K562 (cell line): ENCODE measurements at regions not wholly inside any gene's neighbourhood (a gene's known extent, or its start where the extent isn't known, plus 50 kb on each side); places are given as distances from the start of the nearest gene placed in this dataset.

Experiments
- CBFA2T3 ChIP-seq: fragments of 450-650 bp; IDR thresholded peaks from 2 replicates; pipeline ENCODE4 v1.6.1; 2017
- CCNT2 ChIP-seq: IDR thresholded peaks from 2 replicates; pipeline ENCODE4 v1.6.1; 2011; ENCODE audit warnings: borderline replicate concordance, low read depth, mild to moderate bottlenecking, moderate library complexity, mixed read lengths, low read length; ENCODE audit not compliant: insufficient read length; ENCODE audit errors: extremely low read depth
- CREB1 ChIP-seq, 2 experiments: sonication (generic) in 1 of 2; formaldehyde crosslinking in 1 of 2; IDR thresholded peaks; 2 replicates each; pipeline versions ENCODE4 v1.6.1 to v1.8.0; 2012 to 2022; ENCODE audit warnings: inconsistent platforms in 1 of 2, mild to moderate bottlenecking in 1 of 2, missing genetic modification reagents in 1 of 2, moderate library complexity in 1 of 2
- EP300 ChIP-seq: IDR thresholded peaks from 2 replicates; pipeline ENCODE4 v1.6.1; 2012; ENCODE audit warnings: low read length, improper control_type of control experiment
- FOSL1 ChIP-seq: fragments of 200-800 bp; sonication (Bioruptor generic); conservative IDR thresholded peaks from 2 replicates; pipeline ENCODE4 v1.6.1; 2016; ENCODE audit warnings: missing genetic modification characterization, missing compliant biosample characterization
- HDAC1 ChIP-seq, 2 experiments: fragments of 450-650 bp; IDR thresholded peaks; 2 replicates each; pipeline ENCODE4 v1.6.1; 2016 to 2017; ENCODE audit warnings: inconsistent platforms in 1 of 2, mild to moderate bottlenecking in 1 of 2, moderate library complexity in 1 of 2
- JUNB ChIP-seq: fragments of 450-650 bp; formaldehyde crosslinking; conservative IDR thresholded peaks from 2 replicates; pipeline ENCODE4 v1.4.0; 2020; ENCODE audit warnings: mild to moderate bottlenecking
- JUND ChIP-seq, 2 experiments: IDR thresholded peaks; 2 replicates in 1 of 2; 3 replicates in 1 of 2; pipeline ENCODE4 v1.6.1; 2011; ENCODE audit warnings: borderline replicate concordance in 2 of 2, low read depth in 2 of 2, low read length in 2 of 2, improper control_type of control experiment in 1 of 2, missing biosample characterization in 1 of 2, missing genetic modification characterization in 1 of 2, missing genetic modification reagents in 1 of 2
- NFATC3 ChIP-seq: fragments of 450-650 bp; IDR thresholded peaks from 2 replicates; pipeline ENCODE4 v1.6.1; 2017; ENCODE audit warnings: mild to moderate bottlenecking
- PHTF2 ChIP-seq: fragments of 250-450 bp; sonication (Bioruptor Pico); IDR thresholded peaks from 2 replicates; pipeline ENCODE4 v1.5.0; 2021; ENCODE audit warnings: mild to moderate bottlenecking
- POLR2AphosphoS2 ChIP-seq: IDR thresholded peaks from 2 replicates; pipeline ENCODE4 v1.6.1; 2012; ENCODE audit warnings: low read length, improper control_type of control experiment
- RBBP5 ChIP-seq: fragments of 200-600 bp; sonication (generic); IDR thresholded peaks from 2 replicates; pipeline ENCODE4 v1.6.1; 2012; ENCODE audit warnings: borderline replicate concordance, mild to moderate bottlenecking, low read length, control low read depth, inconsistent platforms; ENCODE audit not compliant: insufficient read depth, poor library complexity, severe bottlenecking
- RBM17 ChIP-seq: fragments of 200-400 bp; formaldehyde crosslinking; IDR thresholded peaks from 2 replicates; pipeline ENCODE4 v1.6.1; 2017; ENCODE audit warnings: low read depth, mild to moderate bottlenecking, low read length, borderline replicate concordance
- TAF15 ChIP-seq: fragments of 200-400 bp; formaldehyde crosslinking; IDR thresholded peaks from 2 replicates; pipeline ENCODE4 v1.6.1; 2017; ENCODE audit warnings: mild to moderate bottlenecking, low read depth, low read length, moderate library complexity
- ZNF239 ChIP-seq: fragments of 250-450 bp; sonication (Bioruptor Pico); IDR thresholded peaks from 2 replicates; pipeline ENCODE4 v1.4.0; 2020; ENCODE audit warnings: mild to moderate bottlenecking
- ZNF311 ChIP-seq: fragments of 250-450 bp; sonication (Bioruptor Pico); IDR thresholded peaks from 2 replicates; pipeline ENCODE4 v1.4.0; 2020; ENCODE audit warnings: mild to moderate bottlenecking, moderate library complexity
- ZNF551 ChIP-seq: fragments of 250-450 bp; sonication (Bioruptor Pico); IDR thresholded peaks from 2 replicates; pipeline ENCODE4 v1.5.0; 2021; ENCODE audit warnings: mild to moderate bottlenecking, moderate library complexity
- TF ChIP-seq, protein P1 (sequence below): fragments of 250-450 bp; sonication (Bioruptor Pico); IDR thresholded peaks from 2 replicates; pipeline ENCODE4 v1.4.0; 2020; ENCODE audit warnings: borderline replicate concordance
- TF ChIP-seq, protein P2 (sequence below): sonication (generic); formaldehyde crosslinking; IDR thresholded peaks from 2 replicates; pipeline ENCODE4 v1.9.0; 2022; ENCODE audit warnings: mild to moderate bottlenecking, missing genetic modification reagents
- TF ChIP-seq, protein P3 (sequence below): fragments of 450-650 bp; formaldehyde crosslinking; conservative IDR thresholded peaks from 2 replicates; pipeline ENCODE4 v1.4.0; 2022; ENCODE audit warnings: mild to moderate bottlenecking, missing genetic modification characterization
- TF ChIP-seq, protein P4 (sequence below): sonication (generic); formaldehyde crosslinking; IDR thresholded peaks from 2 replicates; pipeline ENCODE4 v1.8.0; 2022; ENCODE audit warnings: mild to moderate bottlenecking, missing genetic modification reagents

DNA sequence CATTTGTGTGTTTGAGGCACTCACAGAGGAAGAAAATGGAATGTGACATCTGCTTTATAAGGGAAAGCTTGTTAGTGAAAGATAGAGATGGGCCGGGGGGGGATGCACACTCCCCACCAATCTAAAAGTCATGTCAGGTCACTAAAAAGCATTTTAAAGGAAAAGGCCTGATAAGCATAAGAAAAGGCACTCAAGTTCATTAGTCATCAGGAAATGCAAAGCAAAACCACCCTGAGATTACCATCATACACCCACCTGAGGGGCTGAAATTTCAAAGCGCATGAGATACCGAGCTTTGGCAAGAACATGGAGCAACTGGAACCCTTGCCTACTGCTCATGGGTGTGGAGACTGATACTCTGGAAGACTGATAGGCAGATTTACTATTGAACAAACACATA is 77.9 kb upstream of the ANO1 start (continued):
- TF ChIP-seq FOSL1 (tag) (peak; percentile 66), RBM17 (no peak), CREB1 (IDR thresholded peaks at IDR 0.05) (no peak), CREB1 (CRISPR knock-in tag; IDR thresholded peaks at IDR 0.05) (no peak), ZNF311 (CRISPR knock-in tag) (no peak), ZNF239 (CRISPR knock-in tag) (no peak), POLR2AphosphoS2 (no peak), HDAC1 (IDR thresholded peaks at IDR 0.05) (0 out of 4 replicates have a peak, but pooled peaks of 1 of the 2 experiments have one; percentile 18), EP300 (peak; percentile 34; the same call in 1 of the 2 replicates), ZNF551 (no peak), JUND (IDR thresholded peaks at IDR 0.05; ENCODE audit: borderline replicate concordance, low read depth, low read length) (peak; percentile 40; the same call in 1 of the 2 replicates), JUND (tag; IDR thresholded peaks at IDR 0.05; ENCODE audit: borderline replicate concordance, low read depth, low read length) (peak; percentile 27; the same call in 1 of the 3 replicates), RBBP5 (peak; percentile 22), CBFA2T3 (peak; percentile 74), PHTF2 (CRISPR knock-in tag) (no peak), JUNB (CRISPR knock-in tag) (no peak), TAF15 (no peak), CCNT2 (no peak), NFATC3 (no peak)
- TF ChIP-seq, protein P1, sequence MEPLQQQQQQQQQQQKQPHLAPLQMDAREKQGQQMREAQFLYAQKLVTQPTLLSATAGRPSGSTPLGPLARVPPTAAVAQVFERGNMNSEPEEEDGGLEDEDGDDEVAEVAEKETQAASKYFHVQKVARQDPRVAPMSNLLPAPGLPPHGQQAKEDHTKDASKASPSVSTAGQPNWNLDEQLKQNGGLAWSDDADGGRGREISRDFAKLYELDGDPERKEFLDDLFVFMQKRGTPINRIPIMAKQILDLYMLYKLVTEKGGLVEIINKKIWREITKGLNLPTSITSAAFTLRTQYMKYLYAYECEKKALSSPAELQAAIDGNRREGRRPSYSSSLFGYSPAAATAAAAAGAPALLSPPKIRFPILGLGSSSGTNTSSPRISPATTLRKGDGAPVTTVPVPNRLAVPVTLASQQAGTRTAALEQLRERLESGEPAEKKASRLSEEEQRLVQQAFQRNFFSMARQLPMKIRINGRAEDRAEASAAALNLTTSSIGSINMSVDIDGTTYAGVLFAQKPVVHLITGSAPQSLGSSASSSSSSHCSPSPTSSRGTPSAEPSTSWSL (CRISPR knock-in tag) = no peak
- TF ChIP-seq, protein P2, sequence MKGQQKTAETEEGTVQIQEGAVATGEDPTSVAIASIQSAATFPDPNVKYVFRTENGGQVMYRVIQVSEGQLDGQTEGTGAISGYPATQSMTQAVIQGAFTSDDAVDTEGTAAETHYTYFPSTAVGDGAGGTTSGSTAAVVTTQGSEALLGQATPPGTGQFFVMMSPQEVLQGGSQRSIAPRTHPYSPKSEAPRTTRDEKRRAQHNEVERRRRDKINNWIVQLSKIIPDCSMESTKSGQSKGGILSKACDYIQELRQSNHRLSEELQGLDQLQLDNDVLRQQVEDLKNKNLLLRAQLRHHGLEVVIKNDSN = no peak
- TF ChIP-seq, protein P3, sequence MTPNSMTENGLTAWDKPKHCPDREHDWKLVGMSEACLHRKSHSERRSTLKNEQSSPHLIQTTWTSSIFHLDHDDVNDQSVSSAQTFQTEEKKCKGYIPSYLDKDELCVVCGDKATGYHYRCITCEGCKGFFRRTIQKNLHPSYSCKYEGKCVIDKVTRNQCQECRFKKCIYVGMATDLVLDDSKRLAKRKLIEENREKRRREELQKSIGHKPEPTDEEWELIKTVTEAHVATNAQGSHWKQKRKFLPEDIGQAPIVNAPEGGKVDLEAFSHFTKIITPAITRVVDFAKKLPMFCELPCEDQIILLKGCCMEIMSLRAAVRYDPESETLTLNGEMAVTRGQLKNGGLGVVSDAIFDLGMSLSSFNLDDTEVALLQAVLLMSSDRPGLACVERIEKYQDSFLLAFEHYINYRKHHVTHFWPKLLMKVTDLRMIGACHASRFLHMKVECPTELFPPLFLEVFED (CRISPR knock-in tag) = no peak
- TF ChIP-seq, protein P4, sequence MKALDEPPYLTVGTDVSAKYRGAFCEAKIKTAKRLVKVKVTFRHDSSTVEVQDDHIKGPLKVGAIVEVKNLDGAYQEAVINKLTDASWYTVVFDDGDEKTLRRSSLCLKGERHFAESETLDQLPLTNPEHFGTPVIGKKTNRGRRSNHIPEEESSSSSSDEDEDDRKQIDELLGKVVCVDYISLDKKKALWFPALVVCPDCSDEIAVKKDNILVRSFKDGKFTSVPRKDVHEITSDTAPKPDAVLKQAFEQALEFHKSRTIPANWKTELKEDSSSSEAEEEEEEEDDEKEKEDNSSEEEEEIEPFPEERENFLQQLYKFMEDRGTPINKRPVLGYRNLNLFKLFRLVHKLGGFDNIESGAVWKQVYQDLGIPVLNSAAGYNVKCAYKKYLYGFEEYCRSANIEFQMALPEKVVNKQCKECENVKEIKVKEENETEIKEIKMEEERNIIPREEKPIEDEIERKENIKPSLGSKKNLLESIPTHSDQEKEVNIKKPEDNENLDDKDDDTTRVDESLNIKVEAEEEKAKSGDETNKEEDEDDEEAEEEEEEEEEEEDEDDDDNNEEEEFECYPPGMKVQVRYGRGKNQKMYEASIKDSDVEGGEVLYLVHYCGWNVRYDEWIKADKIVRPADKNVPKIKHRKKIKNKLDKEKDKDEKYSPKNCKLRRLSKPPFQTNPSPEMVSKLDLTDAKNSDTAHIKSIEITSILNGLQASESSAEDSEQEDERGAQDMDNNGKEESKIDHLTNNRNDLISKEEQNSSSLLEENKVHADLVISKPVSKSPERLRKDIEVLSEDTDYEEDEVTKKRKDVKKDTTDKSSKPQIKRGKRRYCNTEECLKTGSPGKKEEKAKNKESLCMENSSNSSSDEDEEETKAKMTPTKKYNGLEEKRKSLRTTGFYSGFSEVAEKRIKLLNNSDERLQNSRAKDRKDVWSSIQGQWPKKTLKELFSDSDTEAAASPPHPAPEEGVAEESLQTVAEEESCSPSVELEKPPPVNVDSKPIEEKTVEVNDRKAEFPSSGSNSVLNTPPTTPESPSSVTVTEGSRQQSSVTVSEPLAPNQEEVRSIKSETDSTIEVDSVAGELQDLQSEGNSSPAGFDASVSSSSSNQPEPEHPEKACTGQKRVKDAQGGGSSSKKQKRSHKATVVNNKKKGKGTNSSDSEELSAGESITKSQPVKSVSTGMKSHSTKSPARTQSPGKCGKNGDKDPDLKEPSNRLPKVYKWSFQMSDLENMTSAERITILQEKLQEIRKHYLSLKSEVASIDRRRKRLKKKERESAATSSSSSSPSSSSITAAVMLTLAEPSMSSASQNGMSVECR (CRISPR knock-in tag) = no peak
